Epithelial cell of proximal tubule (primary cell): ENCODE measurements at regions not wholly inside any gene's neighbourhood (a gene's known extent, or its start where the extent isn't known, plus 50 kb on each side); places are given as distances from the start of the nearest gene placed in this dataset.

Experiments
- DNase-seq: peaks from one replicate; pipeline ENCODE4 v3.0.0-alpha.2; 2011; ENCODE audit warnings: low read depth
- H3K4me3 ChIP-seq: 2 replicates; pipeline ENCODE4 v1.5.1; 2011; ENCODE audit warnings: low read depth, mild to moderate bottlenecking, low read length
- CTCF ChIP-seq: conservative IDR thresholded peaks from 2 replicates; pipeline ENCODE4 v1.5.1; 2012; ENCODE audit warnings: low read depth, mild to moderate bottlenecking, low read length

DNA sequence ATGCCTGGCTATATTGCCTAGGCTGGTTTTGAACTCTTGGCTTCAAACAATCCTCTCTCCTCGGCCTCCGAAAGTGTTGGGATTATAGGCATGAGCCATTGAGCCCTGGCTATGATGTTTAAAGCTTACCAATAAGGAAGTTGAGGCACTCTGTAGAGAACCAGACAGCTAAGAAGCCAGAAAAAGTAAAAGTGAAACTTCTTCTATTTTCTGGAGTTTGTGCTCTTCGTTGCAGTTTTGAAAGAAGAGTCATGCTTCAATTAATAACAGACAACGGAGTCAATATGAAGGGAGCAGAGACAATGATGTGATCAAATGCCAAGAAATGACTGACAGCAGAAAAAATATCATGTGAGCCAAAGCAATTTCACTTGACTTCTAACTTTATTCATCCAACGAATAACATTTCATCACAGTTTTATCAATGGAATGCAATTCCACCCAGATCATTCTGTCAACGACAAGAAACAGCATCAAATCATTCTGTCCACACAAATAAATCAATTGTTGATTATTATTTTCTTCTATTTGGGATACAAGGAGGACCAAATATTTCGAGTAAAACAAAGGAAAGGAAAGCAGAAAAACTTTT, 175.5 kb upstream of the CELF4 start:
- no peak for TF ChIP-seq CTCF
- DNase-seq: no peak
- H3K4me3 ChIP-seq: no peak overlapping the region

GRCh38 chr18:37734406-37734805, 168.8 kb upstream of the CELF4 start:
- no peak overlapping the region for H3K4me3 ChIP-seq
- no peak for DNase-seq
- no peak for TF ChIP-seq CTCF

- H3K4me3 ChIP-seq: no peak overlapping the region
- DNase-seq: no peak
- TF ChIP-seq CTCF: no peak
Observed at GRCh38 chr18:37729716-37730115, 164.1 kb upstream of the CELF4 start.

- DNase-seq: peak; percentile 38
- no peak for TF ChIP-seq CTCF
Observed at GRCh38 chr18:37724206-37724605, 158.6 kb upstream of the CELF4 start.

DNA sequence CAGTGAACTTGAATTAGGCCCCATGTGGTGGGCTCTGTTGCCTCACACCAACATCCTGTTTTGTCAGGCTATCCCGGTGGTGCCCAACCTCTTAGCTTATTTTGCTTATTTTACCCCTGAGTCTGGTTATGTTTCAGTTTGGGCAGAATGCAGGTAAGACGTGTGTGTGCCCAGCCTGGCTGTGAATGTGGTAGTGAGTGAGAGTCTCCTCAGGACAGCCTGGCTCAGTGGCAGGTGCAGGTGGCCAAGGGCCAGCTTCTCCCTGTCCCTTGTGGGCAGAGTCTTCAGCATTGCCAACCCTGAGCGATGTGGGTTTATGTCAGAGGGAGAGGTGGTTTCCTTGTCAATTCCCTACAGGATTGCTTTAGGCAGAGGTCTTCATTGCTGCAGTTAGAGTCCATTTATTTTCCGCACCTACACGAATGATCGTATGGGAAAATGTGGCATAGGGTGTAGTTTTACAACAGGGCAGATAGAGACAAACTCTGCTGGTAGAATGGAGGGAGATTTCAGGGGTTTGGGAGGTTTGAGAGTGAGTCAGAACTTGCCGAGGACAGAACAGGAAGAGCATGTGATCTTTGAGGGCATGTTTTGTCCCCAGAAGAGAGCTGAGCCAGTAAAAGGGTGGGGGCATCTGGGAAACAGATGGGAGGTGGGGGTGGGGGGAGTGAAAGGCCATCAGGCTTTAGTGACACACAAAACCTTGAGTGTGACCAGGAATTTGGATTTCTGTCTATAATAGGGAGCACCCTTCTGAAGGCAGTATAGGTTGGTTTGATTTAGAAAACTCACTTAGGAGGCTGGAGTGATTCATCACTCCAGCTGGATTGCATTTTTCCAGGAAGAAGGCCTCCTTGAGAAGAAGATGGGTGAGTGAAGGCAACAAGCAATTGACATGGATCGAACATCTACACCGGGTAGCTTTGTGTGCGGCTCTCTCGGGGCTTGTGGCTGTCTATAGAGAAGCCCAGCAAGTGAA, 156.2 kb upstream of the CELF4 start:
- no peak for DNase-seq
- no peak for TF ChIP-seq CTCF

More at GRCh38 chr18:37724206-37724605, 158.6 kb upstream of the CELF4 start:
- no peak overlapping the region for H3K4me3 ChIP-seq

DNA sequence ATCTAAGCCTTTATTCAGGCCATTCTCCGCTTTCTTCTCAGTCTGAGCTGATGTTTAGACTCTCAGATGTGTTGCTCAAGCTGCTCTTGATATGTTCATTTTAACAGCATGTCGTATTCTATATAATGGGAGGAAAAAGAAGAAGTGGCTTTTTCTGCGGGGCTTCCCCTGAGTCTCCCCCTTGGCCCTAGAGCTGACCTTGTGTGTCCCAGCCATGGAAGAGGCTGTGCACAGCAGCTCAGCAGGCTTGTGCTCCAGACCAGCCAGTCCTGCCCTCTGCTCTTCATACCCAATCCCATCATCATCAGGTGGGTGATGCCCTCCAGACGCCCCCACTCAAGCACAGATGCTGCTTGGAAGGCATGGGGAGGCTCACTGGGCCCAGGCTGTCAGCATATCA, 155.1 kb upstream of the CELF4 start:
- TF ChIP-seq CTCF: no peak
- DNase-seq: no peak
- no peak overlapping the region for H3K4me3 ChIP-seq

More for the DNA sequence above, 156.2 kb upstream of the CELF4 start:
- no peak overlapping the region for H3K4me3 ChIP-seq
